Testis (tissue), 2 donors: ENCODE measurements at regions not wholly inside any gene's neighbourhood (a gene's known extent, or its start where the extent isn't known, plus 50 kb on each side); places are given as distances from the start of the nearest gene placed in this dataset.

Experiments
- POLR2A ChIP-seq: fragments of 450-650 bp; IDR thresholded peaks from one replicate; pipeline ENCODE4 v1.6.1; 2017; ENCODE audit warnings: antibody characterized with exemption, mild to moderate bottlenecking, moderate library complexity
- TF ChIP-seq, protein P1 (sequence below), 3 experiments: fragments of 450-650 bp in 2 of 3; fragments of 200-600 bp in 1 of 3; sonication (generic) in 1 of 3; IDR thresholded peaks; one replicate each; pipeline ENCODE4 v1.5.1; 2016 to 2019; ENCODE audit warnings: antibody characterized with exemption in 3 of 3, mild to moderate bottlenecking in 2 of 3, moderate library complexity in 1 of 3

DNA sequence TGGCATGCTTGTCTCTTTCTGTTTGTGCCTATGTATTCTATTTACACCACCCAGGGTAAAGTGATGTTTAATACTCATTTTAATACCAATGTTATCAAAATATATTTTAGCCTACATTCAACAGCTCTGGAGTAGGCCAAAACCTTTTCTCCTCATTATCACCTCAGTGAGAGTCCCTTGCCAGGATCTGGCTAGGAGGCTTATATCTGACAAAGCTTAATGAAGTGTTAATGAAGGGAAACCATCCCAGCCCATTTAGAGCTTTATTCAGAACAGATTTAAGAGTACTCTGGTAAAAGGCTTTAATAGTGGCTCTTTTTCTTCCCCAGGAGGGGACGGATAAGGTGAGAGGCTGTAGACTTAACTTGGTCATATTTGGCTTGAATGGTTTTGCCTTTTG lies 137.6 kb downstream of the GRIN2B start:
- TF ChIP-seq, protein P1, sequence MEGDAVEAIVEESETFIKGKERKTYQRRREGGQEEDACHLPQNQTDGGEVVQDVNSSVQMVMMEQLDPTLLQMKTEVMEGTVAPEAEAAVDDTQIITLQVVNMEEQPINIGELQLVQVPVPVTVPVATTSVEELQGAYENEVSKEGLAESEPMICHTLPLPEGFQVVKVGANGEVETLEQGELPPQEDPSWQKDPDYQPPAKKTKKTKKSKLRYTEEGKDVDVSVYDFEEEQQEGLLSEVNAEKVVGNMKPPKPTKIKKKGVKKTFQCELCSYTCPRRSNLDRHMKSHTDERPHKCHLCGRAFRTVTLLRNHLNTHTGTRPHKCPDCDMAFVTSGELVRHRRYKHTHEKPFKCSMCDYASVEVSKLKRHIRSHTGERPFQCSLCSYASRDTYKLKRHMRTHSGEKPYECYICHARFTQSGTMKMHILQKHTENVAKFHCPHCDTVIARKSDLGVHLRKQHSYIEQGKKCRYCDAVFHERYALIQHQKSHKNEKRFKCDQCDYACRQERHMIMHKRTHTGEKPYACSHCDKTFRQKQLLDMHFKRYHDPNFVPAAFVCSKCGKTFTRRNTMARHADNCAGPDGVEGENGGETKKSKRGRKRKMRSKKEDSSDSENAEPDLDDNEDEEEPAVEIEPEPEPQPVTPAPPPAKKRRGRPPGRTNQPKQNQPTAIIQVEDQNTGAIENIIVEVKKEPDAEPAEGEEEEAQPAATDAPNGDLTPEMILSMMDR (IDR thresholded peaks at IDR 0.05), result no peak
- no peak for TF ChIP-seq POLR2A
